Esophagus squamous epithelium (tissue), 5 donors: ENCODE measurements at regions not wholly inside any gene's neighbourhood (a gene's known extent, or its start where the extent isn't known, plus 50 kb on each side); places are given as distances from the start of the nearest gene placed in this dataset.
"Not testable (repeated sequence)": the region's sequence is repeated elsewhere in the genome, so short reads cannot be mapped to it uniquely, and the experiment has no call there.

ENCODE experiments used
- DNase-seq: peaks from one replicate; lab custom pipeline; 2025; lab: John Stamatoyannopoulos, UW
- H3K27ac ChIP-seq, 4 donors: fragments of 200-600 bp; sonication (generic); one replicate each; pipeline ENCODE4 v1.5.1; 2016 to 2019; ENCODE audit warnings: mild to moderate bottlenecking in 1 of 4
- H3K27me3 ChIP-seq, 4 donors: fragments of 200-600 bp; sonication (generic); 1 replicate in 3 of 4; 2 replicates in 1 of 4; pipeline versions ENCODE4 v1.5.1 to v1.6.0; 2017 to 2021; ENCODE audit warnings: antibody characterized with exemption in 1 of 4
- H3K36me3 ChIP-seq, 3 donors: fragments of 200-600 bp; sonication (generic); one replicate each; pipeline ENCODE4 v1.5.1; 2016 to 2019
- H3K4me1 ChIP-seq, 3 donors: fragments of 200-600 bp; sonication (generic); one replicate each; pipeline ENCODE4 v1.5.1; 2017 to 2019
- H3K4me3 ChIP-seq, 4 donors: fragments of 200-600 bp; sonication (generic); 1 replicate in 3 of 4; 2 replicates in 1 of 4; pipeline ENCODE4 v1.5.1; 2016 to 2019; ENCODE audit warnings: mild to moderate bottlenecking in 2 of 4, moderate library complexity in 1 of 4
- H3K9me3 ChIP-seq, 3 donors: fragments of 200-600 bp; sonication (generic); one replicate each; pipeline ENCODE4 v1.5.1; 2016 to 2019
- POLR2A ChIP-seq, 4 donors: fragments of 450-650 bp; IDR thresholded peaks; one replicate each; pipeline ENCODE4 v1.6.1; 2017; ENCODE audit warnings: antibody characterized with exemption in 4 of 4, mild to moderate bottlenecking in 4 of 4, moderate library complexity in 3 of 4
- WGBS, 2 donors: methylation state at CpG; one replicate each; pipeline ENCODE4 v1.1.5; 2018; 5-methylcytosine and 5-hydroxymethylcytosine counted together
- intact Hi-C: fragments of 100-400 bp; cut with DNase I; formaldehyde crosslinking; loops from one replicate; pipeline ENCODE4 v1.15.0; 2022
- TF ChIP-seq, protein P1 (sequence below), 6 experiments: fragments of 450-650 bp in 4 of 6; fragments of 200-600 bp in 2 of 6; sonication (generic) in 2 of 6; IDR thresholded peaks; one replicate each; pipeline ENCODE4 v1.5.1; 2016 to 2019; ENCODE audit warnings: antibody characterized with exemption in 6 of 6, mild to moderate bottlenecking in 4 of 6, moderate library complexity in 4 of 6
- donor health status: DM: yes; HTN: yes; CAD: no.

DNA sequence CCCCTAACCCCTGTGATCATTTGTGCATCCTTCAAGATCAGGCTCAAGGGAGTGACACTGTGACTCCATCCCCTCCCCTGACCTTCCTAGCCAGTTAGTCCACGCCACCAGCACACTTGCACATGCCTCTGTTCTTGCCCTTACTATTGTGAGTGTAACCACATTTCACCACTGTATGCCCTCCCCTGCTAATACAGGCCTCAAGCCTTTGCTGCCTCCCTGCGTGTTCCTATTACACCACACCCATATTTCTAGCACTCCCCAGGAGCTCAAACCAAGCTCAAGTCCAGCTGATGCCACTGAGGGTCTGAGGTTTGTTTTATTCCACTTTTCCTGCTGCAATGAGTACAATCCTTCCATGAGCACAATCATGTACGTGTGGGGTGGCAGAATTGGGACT is 119.3 kb upstream of the FOXN2 start:
- TF ChIP-seq, protein P1, sequence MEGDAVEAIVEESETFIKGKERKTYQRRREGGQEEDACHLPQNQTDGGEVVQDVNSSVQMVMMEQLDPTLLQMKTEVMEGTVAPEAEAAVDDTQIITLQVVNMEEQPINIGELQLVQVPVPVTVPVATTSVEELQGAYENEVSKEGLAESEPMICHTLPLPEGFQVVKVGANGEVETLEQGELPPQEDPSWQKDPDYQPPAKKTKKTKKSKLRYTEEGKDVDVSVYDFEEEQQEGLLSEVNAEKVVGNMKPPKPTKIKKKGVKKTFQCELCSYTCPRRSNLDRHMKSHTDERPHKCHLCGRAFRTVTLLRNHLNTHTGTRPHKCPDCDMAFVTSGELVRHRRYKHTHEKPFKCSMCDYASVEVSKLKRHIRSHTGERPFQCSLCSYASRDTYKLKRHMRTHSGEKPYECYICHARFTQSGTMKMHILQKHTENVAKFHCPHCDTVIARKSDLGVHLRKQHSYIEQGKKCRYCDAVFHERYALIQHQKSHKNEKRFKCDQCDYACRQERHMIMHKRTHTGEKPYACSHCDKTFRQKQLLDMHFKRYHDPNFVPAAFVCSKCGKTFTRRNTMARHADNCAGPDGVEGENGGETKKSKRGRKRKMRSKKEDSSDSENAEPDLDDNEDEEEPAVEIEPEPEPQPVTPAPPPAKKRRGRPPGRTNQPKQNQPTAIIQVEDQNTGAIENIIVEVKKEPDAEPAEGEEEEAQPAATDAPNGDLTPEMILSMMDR (IDR thresholded peaks at IDR 0.05), result no peak
- TF ChIP-seq POLR2A (IDR thresholded peaks at IDR 0.05), result no peak
- Histone ChIP-seq H3K27ac (no peak overlapping the region), H3K4me1 (no peaks in the 10 kb centered on the region), H3K4me3 (no peak overlapping the region), H3K9me3 (no peaks in the 10 kb centered on the region), H3K27me3 (no peaks in the 10 kb centered on the region), H3K36me3 (no peaks in the 10 kb centered on the region)
- WGBS, 2 donors, result 83 to 94% methylated on average over 3 of the region's 3 CpGs
- no peak for DNase-seq
- intact Hi-C loops, result no loop called here

DNA sequence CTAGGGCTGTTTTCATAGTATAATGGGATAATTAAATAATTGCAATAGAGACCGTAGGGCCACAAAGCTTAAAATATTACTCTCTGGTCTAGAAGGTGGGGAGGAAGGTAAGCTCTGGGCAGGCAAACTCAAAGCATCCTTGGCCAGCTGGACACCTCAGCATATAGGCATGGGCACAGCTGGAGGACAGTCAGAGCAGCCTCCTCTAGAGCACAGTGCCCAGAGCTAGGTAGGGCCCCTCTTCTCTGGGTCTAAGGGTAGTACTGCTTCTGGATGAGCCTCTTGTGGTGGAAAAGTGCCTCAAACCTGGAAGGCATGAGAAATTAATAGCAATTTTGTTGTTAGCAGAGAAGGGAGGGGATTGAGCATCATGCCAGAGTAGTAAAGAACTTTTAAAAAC is 116.9 kb upstream of the FOXN2 start:
- DNase-seq, result no peak
- no peaks in the 10 kb centered on the region for H3K27me3 ChIP-seq
- intact Hi-C loops, result no loop called here
- H3K4me3 ChIP-seq, result no peak overlapping the region
- H3K36me3 ChIP-seq, result no peaks in the 10 kb centered on the region
- H3K4me1 ChIP-seq, result no peaks in the 10 kb centered on the region
- H3K27ac ChIP-seq, result no peak overlapping the region
- no peaks in the 10 kb centered on the region for H3K9me3 ChIP-seq
- 88 to 92% methylated on average over 1 of the region's 1 CpG for WGBS, 2 donors
- TF ChIP-seq POLR2A (IDR thresholded peaks at IDR 0.05), result no peak
- TF ChIP-seq, protein P1 (IDR thresholded peaks at IDR 0.05), result no peak

DNA sequence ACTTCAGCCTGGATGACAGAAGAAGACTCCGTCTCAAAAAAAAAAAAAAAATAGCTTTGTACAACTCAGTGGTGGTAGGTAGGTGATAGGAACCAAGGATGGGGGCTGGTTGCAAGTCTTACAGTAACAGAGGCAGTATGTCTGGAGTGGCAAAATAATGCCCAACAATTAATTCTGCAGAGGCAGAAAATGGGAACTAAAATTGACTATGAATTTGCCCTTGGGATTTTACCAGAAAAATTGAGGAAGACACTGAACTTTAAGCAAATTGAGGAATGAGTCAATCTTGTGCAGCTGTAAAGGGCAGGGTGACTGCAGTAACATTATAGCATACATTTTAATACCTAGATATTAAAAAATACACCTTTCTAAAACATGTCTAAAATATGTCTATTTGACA is 116.1 kb upstream of the FOXN2 start:
- WGBS, 2 donors, result 83 to 100% methylated on average over 1 of the region's 1 CpG
- intact Hi-C loops, result no loop called here

DNA sequence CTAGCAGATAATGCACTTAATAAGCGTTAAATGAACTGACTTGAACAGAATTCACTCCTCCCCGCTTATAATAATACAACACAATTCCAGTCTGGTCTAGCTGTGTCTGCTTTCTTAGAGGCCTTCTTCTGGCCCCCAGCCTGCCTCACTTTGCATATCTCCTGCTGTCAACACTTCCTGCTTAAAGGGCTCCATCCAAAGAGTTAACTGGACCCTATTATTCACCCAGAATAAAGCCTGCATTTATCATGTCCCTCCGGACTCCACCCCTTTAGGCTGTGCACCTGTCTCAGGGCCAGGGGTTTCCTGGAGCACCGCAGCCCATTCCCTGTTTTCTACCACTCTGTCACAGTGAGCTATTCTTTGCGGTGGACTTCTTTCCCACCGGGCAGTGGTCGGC is 115.4 kb upstream of the FOXN2 start:
- no peak for TF ChIP-seq POLR2A (IDR thresholded peaks at IDR 0.05)
- TF ChIP-seq, protein P1 (IDR thresholded peaks at IDR 0.05), result no peak
- no peak for DNase-seq
- Histone ChIP-seq H3K27me3 (no peaks in the 10 kb centered on the region), H3K36me3 (no peaks in the 10 kb centered on the region), H3K9me3 (no peaks in the 10 kb centered on the region), H3K4me3 (no peak overlapping the region), H3K27ac (no peak overlapping the region), H3K4me1 (no peaks in the 10 kb centered on the region)
- intact Hi-C loops, result no loop called here
- WGBS, 2 donors, result 81 to 85% methylated on average over 6 to 7 of the region's 7 CpGs

More for the DNA sequence above, 116.1 kb upstream of the FOXN2 start:
- TF ChIP-seq, protein P1 (IDR thresholded peaks at IDR 0.05), result no peak
- TF ChIP-seq POLR2A (IDR thresholded peaks at IDR 0.05), result no peak
- Histone ChIP-seq H3K36me3 (no peaks in the 10 kb centered on the region), H3K9me3 (no peaks in the 10 kb centered on the region), H3K27ac (no peak overlapping the region), H3K4me3 (no peak overlapping the region), H3K27me3 (no peaks in the 10 kb centered on the region), H3K4me1 (no peaks in the 10 kb centered on the region)
- no peak for DNase-seq

DNA sequence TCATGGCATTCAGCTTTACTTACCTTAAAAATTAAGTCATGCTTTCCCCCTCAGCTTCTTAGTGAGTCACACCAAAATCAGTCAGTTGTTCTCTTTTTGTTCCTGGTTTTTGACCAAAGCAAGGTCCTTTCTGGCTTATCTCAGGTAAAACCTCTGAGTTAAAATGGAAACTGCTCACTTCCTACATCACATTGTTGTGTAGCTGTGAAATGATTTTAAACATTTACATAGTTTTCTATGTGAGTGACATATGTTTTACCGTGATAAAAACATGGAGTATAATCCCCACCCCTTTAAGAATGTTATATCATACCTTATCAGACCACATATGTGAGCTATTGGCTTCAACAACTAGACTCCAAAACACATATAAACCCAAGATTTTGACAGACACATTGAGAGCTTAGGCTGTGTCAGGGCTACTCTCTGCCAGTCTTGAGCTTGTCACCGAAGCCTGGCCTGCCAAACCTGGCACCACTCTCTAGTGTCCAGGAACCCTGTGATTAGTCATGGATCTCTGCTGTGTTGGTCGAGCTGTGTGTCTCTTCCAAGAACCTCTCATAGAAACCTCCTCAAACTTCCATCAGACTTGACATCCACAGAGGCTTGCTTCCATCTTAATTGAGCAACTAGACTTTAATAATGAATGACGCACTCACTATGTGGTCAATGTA is 113.7 kb upstream of the FOXN2 start:
- no peaks in the 10 kb centered on the region for H3K4me1 ChIP-seq
- no peaks in the 10 kb centered on the region for H3K36me3 ChIP-seq
- intact Hi-C loops, result no loop called here
- no peaks in the 10 kb centered on the region for H3K9me3 ChIP-seq
- H3K27ac ChIP-seq, result no peak overlapping the region
- 80 to 84% methylated on average over 4 of the region's 4 CpGs for WGBS, 2 donors
- TF ChIP-seq POLR2A (IDR thresholded peaks at IDR 0.05), result no peak
- TF ChIP-seq, protein P1 (IDR thresholded peaks at IDR 0.05), result no peak
- no peak overlapping the region for H3K4me3 ChIP-seq
- H3K27me3 ChIP-seq, result no peaks in the 10 kb centered on the region
- no peak for DNase-seq

DNA sequence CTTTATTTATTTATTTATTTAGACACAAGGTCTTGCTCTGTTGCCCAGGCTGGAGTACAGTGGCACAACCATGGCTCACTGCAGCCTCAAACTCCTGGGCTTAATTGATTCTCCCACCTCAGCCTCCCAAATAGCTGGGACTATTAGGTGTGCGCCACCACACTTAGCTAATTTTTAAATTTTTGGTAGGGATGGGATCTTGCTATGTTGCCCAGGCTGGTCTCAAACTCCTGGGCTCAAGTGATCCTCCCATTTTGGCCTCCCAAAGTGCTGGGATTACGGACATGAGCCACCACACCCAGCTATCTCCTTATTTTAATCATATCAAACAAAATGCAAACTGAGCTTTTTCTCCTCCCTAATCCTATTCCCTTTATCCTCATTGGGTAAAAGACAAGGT is 113.0 kb upstream of the FOXN2 start:
- 88 to 89% methylated on average over 2 of the region's 2 CpGs for WGBS, 2 donors

More for the DNA sequence above, 113.0 kb upstream of the FOXN2 start:
- H3K4me3 ChIP-seq, H3K9me3 ChIP-seq, H3K4me1 ChIP-seq, DNase-seq, H3K27me3 ChIP-seq, intact Hi-C loops, H3K27ac ChIP-seq, H3K36me3 ChIP-seq: not testable (repeated sequence)
